Superior temporal gyrus (tissue), 1 donor: ENCODE measurements at regions not wholly inside any gene's neighbourhood (a gene's known extent, or its start where the extent isn't known, plus 50 kb on each side); places are given as distances from the start of the nearest gene placed in this dataset.
"Not testable (repeated sequence)": the region's sequence is repeated elsewhere in the genome, so short reads cannot be mapped to it uniquely, and the experiment has no call there.

ENCODE experiments used
- DNase-seq: peaks from one replicate; pipeline ENCODE4 v3.0.0-alpha.2; 2016; ENCODE audit errors: extremely low spot score

- no peak for DNase-seq
Observed at GRCh38 chr4:186979961-186980745, 256.5 kb upstream of the FAT1 start.

GRCh38 chr4:186981161-186981560, 257.5 kb upstream of the FAT1 start:
- DNase-seq: no peak

- no peak for DNase-seq
Observed at GRCh38 chr4:186982160-186982559, 258.5 kb upstream of the FAT1 start.

- no peak for DNase-seq
Observed at GRCh38 chr4:186984105-186984644, 260.5 kb upstream of the FAT1 start.

- no peak for DNase-seq
Observed at GRCh38 chr4:186999686-187000085, 276.0 kb upstream of the FAT1 start.

- DNase-seq: no peak
Observed at GRCh38 chr4:187000281-187000680, 276.6 kb upstream of the FAT1 start.

GRCh38 chr4:187002133-187002532, 278.5 kb upstream of the FAT1 start:
- DNase-seq: not testable (repeated sequence)

GRCh38 chr4:187004628-187005027, 281.0 kb upstream of the FAT1 start:
- DNase-seq: no peak

GRCh38 chr4:187006189-187006618, 282.5 kb upstream of the FAT1 start:
- no peak for DNase-seq

GRCh38 chr4:187010052-187010451, 286.4 kb upstream of the FAT1 start:
- DNase-seq: no peak

- DNase-seq: no peak
Observed at GRCh38 chr4:187016101-187016500, 292.4 kb upstream of the FAT1 start.

- no peak for DNase-seq
Observed at GRCh38 chr4:187017147-187017546, 293.5 kb upstream of the FAT1 start.

- no peak for DNase-seq
Observed at GRCh38 chr4:187019896-187020295, 296.2 kb upstream of the FAT1 start.

- no peak for DNase-seq
Observed at GRCh38 chr4:187020676-187021075, 297.0 kb upstream of the FAT1 start.

GRCh38 chr4:187021436-187022205, 298.0 kb upstream of the FAT1 start:
- DNase-seq: no peak

GRCh38 chr4:187027272-187027671, 303.6 kb upstream of the FAT1 start:
- DNase-seq: no peak

- no peak for DNase-seq
Observed at GRCh38 chr4:187042251-187042650, 318.6 kb upstream of the FAT1 start.

GRCh38 chr4:187046471-187046870, 322.8 kb upstream of the FAT1 start:
- DNase-seq: no peak

GRCh38 chr4:187059021-187059420, 335.4 kb upstream of the FAT1 start:
- no peak for DNase-seq

- DNase-seq: no peak
Observed at GRCh38 chr4:187059895-187060294, 336.2 kb upstream of the FAT1 start.

- no peak for DNase-seq
Observed at GRCh38 chr4:187060551-187060950, 336.9 kb upstream of the FAT1 start.

GRCh38 chr4:187063251-187063650, 339.6 kb upstream of the FAT1 start:
- no peak for DNase-seq

GRCh38 chr4:187064033-187064432, 340.4 kb upstream of the FAT1 start:
- DNase-seq: no peak
